WTC11 (cell line): ENCODE measurements at regions not wholly inside any gene's neighbourhood (a gene's known extent, or its start where the extent isn't known, plus 50 kb on each side); places are given as distances from the start of the nearest gene placed in this dataset.

ENCODE experiments used
- ATAC-seq: fragments of 200-7000 bp; cut with Tn5 transposase; 2 replicates; pipeline ENCODE4 v1.10.0; 2021; ENCODE audit warnings: mild to moderate bottlenecking, moderate library complexity
- CTCF ChIA-PET: fragments of 300-600 bp; sonication (Branson Sonifier 250); formaldehyde crosslinking; loops from one replicate; lab custom pipeline; 2021; ENCODE audit warnings: antibody characterized with exemption; lab: Charles Lee
- POLR2A ChIA-PET: fragments of 350-600 bp; sonication (Branson Sonifier 250); formaldehyde crosslinking; loops from one replicate; lab custom pipeline; 2021; ENCODE audit warnings: antibody characterized with exemption; lab: Charles Lee
- DNase-seq: peaks from one replicate; pipeline ENCODE4 v3.0.0; 2021; ENCODE audit warnings: low spot score
- H3K27ac Mint-ChIP-seq: 2 replicates; pipeline ENCODE4 v1.8.0; 2021; ENCODE audit warnings: mixed read lengths
- H3K27me3 Mint-ChIP-seq: 2 replicates; pipeline ENCODE4 v1.8.0; 2021; ENCODE audit warnings: low read depth, mild to moderate bottlenecking, moderate library complexity, mixed read lengths
- H3K36me3 Mint-ChIP-seq: 2 replicates; pipeline ENCODE4 v1.8.0; 2021; ENCODE audit warnings: mixed read lengths
- H3K4me1 Mint-ChIP-seq: 2 replicates; pipeline ENCODE4 v1.8.0; 2022; ENCODE audit warnings: mixed read lengths
- H3K4me3 Mint-ChIP-seq: 2 replicates; pipeline ENCODE4 v1.8.0; 2021; ENCODE audit warnings: mild to moderate bottlenecking, moderate library complexity, mixed read lengths
- H3K9me3 Mint-ChIP-seq: 2 replicates; pipeline ENCODE4 v1.8.0; 2021; ENCODE audit warnings: mixed read lengths
- ATF6 ChIP-seq: sonication (generic); formaldehyde crosslinking; IDR thresholded peaks from 2 replicates; pipeline ENCODE4 v1.8.1; 2023; ENCODE audit warnings: mild to moderate bottlenecking, missing genetic modification reagents
- EMX1 ChIP-seq: fragments of 250-450 bp; sonication (Bioruptor Pico); IDR thresholded peaks from 2 replicates; pipeline ENCODE4 v1.8.0; 2021; ENCODE audit warnings: mild to moderate bottlenecking
- GRHL2 ChIP-seq: fragments of 250-450 bp; sonication (Bioruptor Pico); IDR thresholded peaks from 2 replicates; pipeline ENCODE4 v1.8.0; 2022; ENCODE audit warnings: mild to moderate bottlenecking, moderate library complexity; ENCODE audit not compliant: insufficient replicate concordance, severe bottlenecking
- KAT7 ChIP-seq: sonication (generic); formaldehyde crosslinking; IDR thresholded peaks from 2 replicates; pipeline ENCODE4 v1.8.1; 2023; ENCODE audit warnings: missing genetic modification reagents, mild to moderate bottlenecking, borderline replicate concordance
- NFATC4 ChIP-seq: fragments of 250-450 bp; sonication (Bioruptor Pico); IDR thresholded peaks from 2 replicates; pipeline ENCODE4 v1.9.0; 2021; ENCODE audit warnings: mild to moderate bottlenecking
- PREB ChIP-seq: sonication (generic); formaldehyde crosslinking; IDR thresholded peaks from 2 replicates; pipeline ENCODE4 v1.8.1; 2022; ENCODE audit warnings: mild to moderate bottlenecking, missing genetic modification reagents, moderate library complexity, borderline replicate concordance
- SMAD4 ChIP-seq: sonication (generic); formaldehyde crosslinking; IDR thresholded peaks from 2 replicates; pipeline ENCODE4 v1.8.0; 2022; ENCODE audit warnings: mild to moderate bottlenecking, missing genetic modification reagents
- TEAD4 ChIP-seq: sonication (generic); formaldehyde crosslinking; IDR thresholded peaks from 2 replicates; pipeline ENCODE4 v1.8.0; 2022; ENCODE audit warnings: mild to moderate bottlenecking, missing genetic modification reagents
- TP53 ChIP-seq: sonication (generic); formaldehyde crosslinking; IDR thresholded peaks from 2 replicates; pipeline ENCODE4 v1.8.1; 2023; ENCODE audit warnings: mild to moderate bottlenecking, missing genetic modification reagents
- ZNF425 ChIP-seq: fragments of 250-450 bp; sonication (Bioruptor Pico); conservative IDR thresholded peaks from 2 replicates; pipeline ENCODE4 v1.9.0; 2021; ENCODE audit warnings: mild to moderate bottlenecking
- TF ChIP-seq, protein P1 (sequence below): fragments of 250-450 bp; sonication (Bioruptor Pico); IDR thresholded peaks from 2 replicates; pipeline ENCODE4 v2.1.2; 2022; ENCODE audit warnings: mild to moderate bottlenecking, moderate library complexity
- TF ChIP-seq, protein P2 (sequence below): sonication (generic); formaldehyde crosslinking; IDR thresholded peaks from 2 replicates; pipeline ENCODE4 v1.8.0; 2023; ENCODE audit warnings: missing genetic modification reagents, mild to moderate bottlenecking, borderline replicate concordance
- TF ChIP-seq, protein P3 (sequence below): sonication (generic); formaldehyde crosslinking; IDR thresholded peaks from 2 replicates; pipeline ENCODE4 v1.8.1; 2022; ENCODE audit warnings: low read depth, missing genetic modification reagents, borderline replicate concordance

DNA sequence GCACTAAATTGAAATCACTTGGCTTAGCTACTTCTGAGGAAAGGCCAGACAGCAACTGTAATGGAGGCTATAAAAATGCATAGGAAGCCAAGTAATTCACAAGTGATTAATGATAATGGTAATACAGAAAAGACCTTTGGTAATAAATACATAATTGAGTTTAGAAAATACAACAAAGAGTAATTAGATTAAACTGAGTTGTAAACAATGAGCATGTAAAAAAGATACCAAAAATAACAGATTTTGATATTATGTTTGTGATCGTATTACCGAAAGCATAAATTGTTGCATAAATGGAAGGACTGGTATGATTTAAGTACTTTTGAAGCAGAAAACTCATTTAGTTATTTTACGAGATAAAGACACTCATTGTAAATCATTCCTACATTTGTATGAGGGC lies 556.7 kb upstream of the TMPRSS15 start:
- DNase-seq, result no peak
- no peak for ATAC-seq
- Mint-ChIP-seq H3K9me3 (no peaks in the 10 kb centered on the region), H3K36me3 (no peaks in the 10 kb centered on the region), H3K27ac (no peak overlapping the region), H3K4me3 (no peak overlapping the region), H3K27me3 (no peaks in the 10 kb centered on the region), H3K4me1 (peaks cover 7% of the 10 kb centered on the region)
- no peak for TF ChIP-seq GRHL2 (CRISPR knock-in tag)
- no peak for TF ChIP-seq PREB (CRISPR knock-in tag)
- TF ChIP-seq, protein P1, sequence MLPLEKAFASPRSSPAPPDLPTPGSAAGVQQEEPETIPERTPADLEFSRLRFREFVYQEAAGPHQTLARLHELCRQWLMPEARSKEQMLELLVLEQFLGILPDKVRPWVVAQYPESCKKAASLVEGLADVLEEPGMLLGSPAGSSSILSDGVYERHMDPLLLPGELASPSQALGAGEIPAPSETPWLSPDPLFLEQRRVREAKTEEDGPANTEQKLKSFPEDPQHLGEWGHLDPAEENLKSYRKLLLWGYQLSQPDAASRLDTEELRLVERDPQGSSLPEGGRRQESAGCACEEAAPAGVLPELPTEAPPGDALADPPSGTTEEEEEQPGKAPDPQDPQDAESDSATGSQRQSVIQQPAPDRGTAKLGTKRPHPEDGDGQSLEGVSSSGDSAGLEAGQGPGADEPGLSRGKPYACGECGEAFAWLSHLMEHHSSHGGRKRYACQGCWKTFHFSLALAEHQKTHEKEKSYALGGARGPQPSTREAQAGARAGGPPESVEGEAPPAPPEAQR (CRISPR knock-in tag), result no peak
- TF ChIP-seq TEAD4 (CRISPR knock-in tag), result no peak
- no peak for TF ChIP-seq ZNF425 (CRISPR knock-in tag)
- TF ChIP-seq ATF6 (CRISPR knock-in tag), result no peak
- TF ChIP-seq EMX1 (CRISPR knock-in tag), result no peak
- no peak for TF ChIP-seq TP53
- TF ChIP-seq, protein P2, sequence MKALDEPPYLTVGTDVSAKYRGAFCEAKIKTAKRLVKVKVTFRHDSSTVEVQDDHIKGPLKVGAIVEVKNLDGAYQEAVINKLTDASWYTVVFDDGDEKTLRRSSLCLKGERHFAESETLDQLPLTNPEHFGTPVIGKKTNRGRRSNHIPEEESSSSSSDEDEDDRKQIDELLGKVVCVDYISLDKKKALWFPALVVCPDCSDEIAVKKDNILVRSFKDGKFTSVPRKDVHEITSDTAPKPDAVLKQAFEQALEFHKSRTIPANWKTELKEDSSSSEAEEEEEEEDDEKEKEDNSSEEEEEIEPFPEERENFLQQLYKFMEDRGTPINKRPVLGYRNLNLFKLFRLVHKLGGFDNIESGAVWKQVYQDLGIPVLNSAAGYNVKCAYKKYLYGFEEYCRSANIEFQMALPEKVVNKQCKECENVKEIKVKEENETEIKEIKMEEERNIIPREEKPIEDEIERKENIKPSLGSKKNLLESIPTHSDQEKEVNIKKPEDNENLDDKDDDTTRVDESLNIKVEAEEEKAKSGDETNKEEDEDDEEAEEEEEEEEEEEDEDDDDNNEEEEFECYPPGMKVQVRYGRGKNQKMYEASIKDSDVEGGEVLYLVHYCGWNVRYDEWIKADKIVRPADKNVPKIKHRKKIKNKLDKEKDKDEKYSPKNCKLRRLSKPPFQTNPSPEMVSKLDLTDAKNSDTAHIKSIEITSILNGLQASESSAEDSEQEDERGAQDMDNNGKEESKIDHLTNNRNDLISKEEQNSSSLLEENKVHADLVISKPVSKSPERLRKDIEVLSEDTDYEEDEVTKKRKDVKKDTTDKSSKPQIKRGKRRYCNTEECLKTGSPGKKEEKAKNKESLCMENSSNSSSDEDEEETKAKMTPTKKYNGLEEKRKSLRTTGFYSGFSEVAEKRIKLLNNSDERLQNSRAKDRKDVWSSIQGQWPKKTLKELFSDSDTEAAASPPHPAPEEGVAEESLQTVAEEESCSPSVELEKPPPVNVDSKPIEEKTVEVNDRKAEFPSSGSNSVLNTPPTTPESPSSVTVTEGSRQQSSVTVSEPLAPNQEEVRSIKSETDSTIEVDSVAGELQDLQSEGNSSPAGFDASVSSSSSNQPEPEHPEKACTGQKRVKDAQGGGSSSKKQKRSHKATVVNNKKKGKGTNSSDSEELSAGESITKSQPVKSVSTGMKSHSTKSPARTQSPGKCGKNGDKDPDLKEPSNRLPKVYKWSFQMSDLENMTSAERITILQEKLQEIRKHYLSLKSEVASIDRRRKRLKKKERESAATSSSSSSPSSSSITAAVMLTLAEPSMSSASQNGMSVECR (CRISPR knock-in tag), result no peak
- no peak for TF ChIP-seq NFATC4 (CRISPR knock-in tag)
- no peak for TF ChIP-seq KAT7 (CRISPR knock-in tag)
- TF ChIP-seq SMAD4 (CRISPR knock-in tag), result no peak
- TF ChIP-seq, protein P3, sequence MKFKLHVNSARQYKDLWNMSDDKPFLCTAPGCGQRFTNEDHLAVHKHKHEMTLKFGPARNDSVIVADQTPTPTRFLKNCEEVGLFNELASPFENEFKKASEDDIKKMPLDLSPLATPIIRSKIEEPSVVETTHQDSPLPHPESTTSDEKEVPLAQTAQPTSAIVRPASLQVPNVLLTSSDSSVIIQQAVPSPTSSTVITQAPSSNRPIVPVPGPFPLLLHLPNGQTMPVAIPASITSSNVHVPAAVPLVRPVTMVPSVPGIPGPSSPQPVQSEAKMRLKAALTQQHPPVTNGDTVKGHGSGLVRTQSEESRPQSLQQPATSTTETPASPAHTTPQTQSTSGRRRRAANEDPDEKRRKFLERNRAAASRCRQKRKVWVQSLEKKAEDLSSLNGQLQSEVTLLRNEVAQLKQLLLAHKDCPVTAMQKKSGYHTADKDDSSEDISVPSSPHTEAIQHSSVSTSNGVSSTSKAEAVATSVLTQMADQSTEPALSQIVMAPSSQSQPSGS (CRISPR knock-in tag), result no peak
- ChIA-PET CTCF (no interaction called here), POLR2A (no interaction called here)
